ENCODE measurements at regions not wholly inside any gene's neighbourhood (a gene's known extent, or its start where the extent isn't known, plus 50 kb on each side); places are given as distances from the start of the nearest gene placed in this dataset.
A peak's percentile ranks its signal among the peaks of the same experiment; 100 is the strongest.
"Not testable (repeated sequence)": the region's sequence is repeated elsewhere in the genome, so short reads cannot be mapped to it uniquely, and the experiment has no call there.

DNA sequence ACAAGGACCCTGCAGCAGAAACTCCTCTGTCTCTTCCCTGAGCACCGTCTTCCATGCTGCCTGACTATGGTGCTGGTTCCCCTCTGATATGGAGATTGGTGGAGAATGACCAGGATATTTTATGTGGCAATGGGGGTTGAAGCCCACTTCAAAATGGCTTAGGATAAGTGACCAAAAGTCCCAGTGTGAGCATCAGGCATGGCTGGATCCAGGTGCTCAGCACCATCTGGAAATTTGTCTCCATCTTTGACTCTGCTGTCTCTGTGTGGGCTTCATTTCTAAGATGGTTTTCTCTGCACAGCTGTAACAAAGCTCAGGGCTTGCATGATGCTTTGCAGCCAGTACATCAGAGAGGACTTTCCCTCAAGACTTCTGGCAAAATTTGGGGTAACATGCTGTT lies 61.1 kb upstream of the SAMD11 start:
- WGBS, 2 donors, result 40 to 52% methylated on average over 1 of the region's 1 CpG
- not testable (repeated sequence) for DNase-seq

DNA sequence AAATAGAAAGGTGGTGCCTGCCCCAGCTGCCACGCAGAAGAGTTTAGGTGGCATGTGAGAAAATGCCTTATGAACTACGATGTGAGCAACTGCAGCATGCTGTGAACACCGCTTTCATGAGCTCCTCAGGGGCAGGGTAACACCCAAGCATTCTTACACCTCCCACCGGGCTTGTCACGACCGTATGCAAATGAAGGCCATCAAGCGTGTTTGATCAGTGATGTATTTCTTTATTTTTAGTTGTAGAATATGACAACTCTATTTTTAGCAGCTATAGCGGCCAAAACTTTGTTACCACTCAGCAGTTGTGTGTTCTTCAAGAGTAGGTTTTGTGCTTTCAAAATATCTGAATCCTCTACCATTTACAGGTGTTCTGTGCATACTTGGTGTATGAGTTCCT lies 58.1 kb upstream of the SAMD11 start:
- H3K9me3 ChIP-seq (ENCODE audit: control insufficient read depth, low read length); DNase-seq; H3K4me3 ChIP-seq (ENCODE audit: low read length in 2 of 2); H3K27ac ChIP-seq (ENCODE audit: low read depth in 1 of 2, low read length in 2 of 2); H3K4me1 ChIP-seq (ENCODE audit: control insufficient read depth in 1 of 2, insufficient read depth in 2 of 2, low read length in 2 of 2); intact Hi-C loops (cut with DNase I); H3K36me3 ChIP-seq (ENCODE audit: control insufficient read depth in 1 of 2, insufficient read depth in 2 of 2, low read length in 1 of 2); H3K27me3 ChIP-seq (ENCODE audit: control insufficient read depth in 1 of 2, insufficient read depth in 2 of 2, low read length in 1 of 2); ATAC-seq (ENCODE audit: low FRiP score): not testable (repeated sequence)
- 37 to 46% methylated on average over 8 of the region's 8 CpGs for WGBS, 2 donors

More for the DNA sequence above, 61.1 kb upstream of the SAMD11 start:
- H3K36me3 ChIP-seq (ENCODE audit: control insufficient read depth in 1 of 2, insufficient read depth in 2 of 2, low read length in 1 of 2); H3K9me3 ChIP-seq (ENCODE audit: control insufficient read depth, low read length); H3K27ac ChIP-seq (ENCODE audit: low read depth in 1 of 2, low read length in 2 of 2); intact Hi-C loops (cut with DNase I); ATAC-seq (ENCODE audit: low FRiP score); H3K27me3 ChIP-seq (ENCODE audit: control insufficient read depth in 1 of 2, insufficient read depth in 2 of 2, low read length in 1 of 2); H3K4me1 ChIP-seq (ENCODE audit: control insufficient read depth in 1 of 2, insufficient read depth in 2 of 2, low read length in 2 of 2); H3K4me3 ChIP-seq (ENCODE audit: low read length in 2 of 2): not testable (repeated sequence)

DNA sequence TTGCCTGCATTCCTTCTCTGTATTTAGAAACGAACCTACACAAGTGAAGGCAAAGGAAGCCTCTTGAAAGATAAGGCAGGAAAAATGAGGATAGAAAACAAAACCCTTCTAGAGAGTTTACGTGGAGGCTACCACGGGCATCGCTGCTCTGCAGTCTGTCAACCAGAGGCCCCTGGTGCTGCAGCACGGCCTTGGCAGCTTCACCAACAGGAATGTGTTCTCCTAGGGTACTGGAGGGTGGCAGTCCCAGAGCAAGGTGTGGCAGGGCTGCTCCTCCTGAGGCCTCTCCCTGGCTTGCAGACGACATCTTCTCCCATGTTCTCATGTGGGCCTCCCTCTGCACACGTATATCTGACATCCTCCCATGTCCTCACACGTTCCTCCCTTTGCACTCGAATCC lies 57.6 kb upstream of the SAMD11 start:
- no peak for ATAC-seq (ENCODE audit: low FRiP score)
- no peaks in the 10 kb centered on the region for H3K4me1 ChIP-seq (ENCODE audit: control insufficient read depth in 1 of 2, insufficient read depth in 2 of 2, low read length in 2 of 2)
- H3K4me3 ChIP-seq (ENCODE audit: low read length in 2 of 2), result no peak overlapping the region
- no peaks in the 10 kb centered on the region for H3K36me3 ChIP-seq (ENCODE audit: control insufficient read depth in 1 of 2, insufficient read depth in 2 of 2, low read length in 1 of 2)
- no peaks in the 10 kb centered on the region for H3K9me3 ChIP-seq (ENCODE audit: control insufficient read depth, low read length)
- H3K27ac ChIP-seq (ENCODE audit: low read depth in 1 of 2, low read length in 2 of 2), result no peak overlapping the region
- intact Hi-C loops (cut with DNase I), result no loop called here
- DNase-seq, result no peak
- no peaks in the 10 kb centered on the region for H3K27me3 ChIP-seq (ENCODE audit: control insufficient read depth in 1 of 2, insufficient read depth in 2 of 2, low read length in 1 of 2)
- WGBS, 2 donors, result 38 to 39% methylated on average over 9 of the region's 9 CpGs

DNA sequence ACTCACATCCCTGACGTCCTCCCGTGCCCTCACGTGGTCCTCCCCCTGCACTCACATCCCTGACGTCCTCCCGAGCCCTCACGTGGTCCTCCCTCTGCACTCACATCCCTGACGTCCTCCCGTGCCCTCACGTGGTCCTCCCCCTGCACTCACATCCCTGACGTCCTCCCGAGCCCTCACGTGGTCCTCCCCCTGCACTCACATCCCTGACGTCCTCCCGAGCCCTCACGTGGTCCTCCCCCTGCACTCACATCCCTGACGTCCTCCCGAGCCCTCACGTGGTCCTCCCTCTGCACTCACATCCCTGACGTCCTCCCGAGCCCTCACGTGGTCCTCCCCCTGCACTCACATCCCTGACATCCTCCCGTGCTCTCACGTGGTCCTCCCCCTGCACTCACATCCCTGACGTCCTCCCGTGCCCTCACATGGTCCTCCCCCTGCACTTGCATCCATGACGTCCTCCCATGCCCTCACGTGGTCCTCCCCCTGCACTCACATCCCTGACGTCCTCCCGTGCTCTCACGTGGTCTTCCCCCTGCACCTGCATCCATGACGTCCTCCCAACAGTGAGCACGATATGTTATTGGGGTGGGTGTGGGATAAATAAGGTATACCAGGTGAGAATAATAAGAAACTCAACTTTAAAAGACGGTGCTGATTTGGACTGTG lies 57.0 kb upstream of the SAMD11 start:
- H3K27me3 ChIP-seq (ENCODE audit: control insufficient read depth in 1 of 2, insufficient read depth in 2 of 2, low read length in 1 of 2); H3K27ac ChIP-seq (ENCODE audit: low read depth in 1 of 2, low read length in 2 of 2); H3K4me3 ChIP-seq (ENCODE audit: low read length in 2 of 2); H3K9me3 ChIP-seq (ENCODE audit: control insufficient read depth, low read length); H3K4me1 ChIP-seq (ENCODE audit: control insufficient read depth in 1 of 2, insufficient read depth in 2 of 2, low read length in 2 of 2); H3K36me3 ChIP-seq (ENCODE audit: control insufficient read depth in 1 of 2, insufficient read depth in 2 of 2, low read length in 1 of 2); DNase-seq; intact Hi-C loops (cut with DNase I); ATAC-seq (ENCODE audit: low FRiP score): not testable (repeated sequence)
- 64 to 65% methylated on average over 33 of the region's 33 CpGs for WGBS, 2 donors

DNA sequence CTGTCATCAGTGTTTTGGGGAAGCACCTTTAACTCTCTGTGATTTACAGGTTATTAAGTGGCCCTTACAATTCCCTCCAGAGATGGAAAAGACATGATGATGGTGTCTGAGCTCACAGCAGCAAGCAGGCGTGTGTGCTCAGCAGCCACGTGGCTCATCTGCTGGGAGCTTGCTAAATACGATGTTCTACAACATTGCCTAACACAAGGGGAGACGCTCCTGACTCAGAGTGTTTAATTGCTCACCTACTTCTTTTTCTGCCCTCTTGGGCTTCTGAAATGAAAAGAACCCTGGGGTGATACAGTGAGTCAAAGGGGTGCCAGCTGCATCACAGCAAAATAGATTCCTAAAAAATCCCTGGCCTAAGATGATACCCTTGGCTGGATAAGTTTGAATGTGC lies 56.2 kb upstream of the SAMD11 start:
- H3K36me3 ChIP-seq (ENCODE audit: control insufficient read depth in 1 of 2, insufficient read depth in 2 of 2, low read length in 1 of 2); H3K27me3 ChIP-seq (ENCODE audit: control insufficient read depth in 1 of 2, insufficient read depth in 2 of 2, low read length in 1 of 2); H3K27ac ChIP-seq (ENCODE audit: low read depth in 1 of 2, low read length in 2 of 2); intact Hi-C loops (cut with DNase I); ATAC-seq (ENCODE audit: low FRiP score); DNase-seq; H3K9me3 ChIP-seq (ENCODE audit: control insufficient read depth, low read length); H3K4me3 ChIP-seq (ENCODE audit: low read length in 2 of 2); H3K4me1 ChIP-seq (ENCODE audit: control insufficient read depth in 1 of 2, insufficient read depth in 2 of 2, low read length in 2 of 2): not testable (repeated sequence)
- 61 to 81% methylated on average over 4 of the region's 4 CpGs for WGBS, 2 donors

DNA sequence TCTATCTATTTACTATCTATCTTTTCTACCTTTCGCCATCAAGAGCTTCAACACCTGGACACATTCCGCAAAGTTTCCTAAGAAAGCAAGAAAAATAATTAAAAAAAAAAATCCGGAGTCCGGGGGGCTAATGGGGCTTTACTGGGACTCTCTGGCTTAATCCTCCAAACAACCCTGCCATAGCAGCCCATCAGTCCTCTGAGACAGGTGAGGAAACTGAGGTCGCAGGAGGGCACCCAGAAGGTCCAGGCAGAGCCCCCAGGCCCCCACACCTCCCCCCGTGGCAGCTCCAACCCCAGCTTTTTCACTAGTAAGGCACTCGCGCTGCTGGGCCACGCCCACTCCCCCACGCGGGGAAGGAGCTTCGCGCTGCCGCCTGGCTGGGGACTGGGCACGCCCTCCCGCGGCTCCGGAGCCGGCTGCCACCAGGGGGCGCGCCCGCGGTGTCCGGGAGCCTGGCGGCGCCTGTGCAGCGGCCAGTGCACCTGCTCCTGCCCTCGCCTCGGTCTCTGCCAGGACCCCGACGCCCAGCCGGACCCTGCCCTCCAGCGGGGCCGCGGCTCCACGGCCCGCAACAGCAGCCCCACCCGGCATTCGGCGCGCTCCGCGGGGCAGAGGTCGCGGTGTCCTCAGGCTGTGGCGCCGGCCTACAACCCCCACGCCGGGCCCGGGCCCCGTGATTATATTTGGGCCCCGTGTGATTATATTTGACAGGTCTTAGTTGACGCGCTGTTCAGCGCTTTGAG lies 54.1 kb upstream of the SAMD11 start:
- 14 to 18% methylated on average over 46 to 55 of the region's 55 CpGs for WGBS, 2 donors
- no peaks in the 10 kb centered on the region for H3K4me1 ChIP-seq (ENCODE audit: control insufficient read depth in 1 of 2, insufficient read depth in 2 of 2, low read length in 2 of 2)
- H3K27ac ChIP-seq (ENCODE audit: low read depth in 1 of 2, low read length in 2 of 2), result no peak overlapping the region
- no peaks in the 10 kb centered on the region for H3K36me3 ChIP-seq (ENCODE audit: control insufficient read depth in 1 of 2, insufficient read depth in 2 of 2, low read length in 1 of 2)
- DNase-seq (peak; percentile 79 to 89), ATAC-seq (ENCODE audit: low FRiP score) (no peak)
- no peaks in the 10 kb centered on the region for H3K27me3 ChIP-seq (ENCODE audit: control insufficient read depth in 1 of 2, insufficient read depth in 2 of 2, low read length in 1 of 2)
- H3K4me3 ChIP-seq (ENCODE audit: low read length in 2 of 2), result no peak overlapping the region
- no peaks in the 10 kb centered on the region for H3K9me3 ChIP-seq (ENCODE audit: control insufficient read depth, low read length)
- intact Hi-C loops (cut with DNase I), result no loop called here

All from aorta (tissue), 5 donors.